ENCODE measurements at regions not wholly inside any gene's neighbourhood (a gene's known extent, or its start where the extent isn't known, plus 50 kb on each side); places are given as distances from the start of the nearest gene placed in this dataset.

DNA sequence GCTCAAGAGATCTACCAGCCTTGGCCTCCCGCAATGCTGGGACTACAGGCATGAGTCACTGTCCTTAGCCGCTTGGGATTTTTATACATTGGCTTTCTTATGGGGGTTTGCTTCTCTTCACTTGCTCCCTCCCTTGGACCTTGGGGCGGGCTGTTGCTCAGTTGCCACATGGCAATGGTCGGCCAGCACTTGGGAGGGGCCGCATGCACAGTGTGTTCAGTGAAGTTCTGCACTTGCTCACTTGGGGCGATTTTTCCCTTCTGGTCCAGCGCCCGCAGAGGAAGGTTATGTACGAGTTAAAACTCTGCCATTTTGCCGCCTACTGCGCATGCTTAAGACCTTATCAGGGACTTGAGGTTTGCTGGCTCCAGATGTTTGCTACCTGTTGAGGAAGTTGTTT, 1367.6 kb upstream of the CDH8 start:
- no peak overlapping the region for H3K27ac ChIP-seq (ENCODE audit: control insufficient read depth, insufficient read depth)
- no peaks in the 10 kb centered on the region for H3K27me3 ChIP-seq (replicated peaks in 1 of 2; ENCODE audit: control insufficient read depth in 2 of 2, insufficient read depth in 2 of 2, low read length in 1 of 2)
- no peaks in the 10 kb centered on the region for H3K79me2 ChIP-seq (ENCODE audit: control insufficient read depth, insufficient read depth, low read length)
- ChIA-PET POLR2A (no interaction called here), SMC1A (ENCODE audit: uncharacterized antibody, unreplicated experiment) (no interaction called here), CTCF (no interaction called here), RAD21 (ENCODE audit: unreplicated experiment) (no interaction called here)
- H3K4me3 ChIP-seq: no peak overlapping the region
- H3K4me1 ChIP-seq (ENCODE audit: control insufficient read depth, insufficient read depth, low read length): no peaks in the 10 kb centered on the region
- no peaks in the 10 kb centered on the region for H3K9me3 ChIP-seq (replicated peaks; ENCODE audit: control insufficient read depth, insufficient read depth, low read length)
- H3K36me3 ChIP-seq (ENCODE audit: control insufficient read depth in 2 of 2, insufficient read depth in 2 of 2, low read length in 1 of 2): no peaks in the 10 kb centered on the region
- FAIRE-seq: no peak
- 52% methylated on average over 10 of the region's 11 CpGs for whole genome bisulfite sequencing (ENCODE audit: insufficient coverage, insufficient replicate concordance, low lambda C conversion rate, missing lambda C conversion rate)
- no peak for ATAC-seq
- no TSS peak for BruUV-seq (replicated peaks)
- no peak for DNase-seq (ENCODE audit: low read depth, low spot score)
- intact Hi-C loops (cut with micrococcal nuclease; ENCODE audit: unreplicated experiment) (no loop called here), in situ Hi-C loops (cut with MboI) (no loop called here)
- H3K4me2 ChIP-seq (ENCODE audit: control insufficient read depth, insufficient read depth): no peak overlapping the region
- no peak overlapping the region for H2AFZ ChIP-seq (ENCODE audit: control insufficient read depth, low read depth, low read length)
- H3K9ac ChIP-seq (ENCODE audit: control insufficient read depth, insufficient read depth, low read length): no peak overlapping the region
- no peaks in the 10 kb centered on the region for H4K20me1 ChIP-seq (ENCODE audit: control insufficient read depth, insufficient read depth)
- TF ChIP-seq HCFC1 (IDR thresholded peaks at IDR 0.05; ENCODE audit: low read length) (no peak), SP1 (IDR thresholded peaks at IDR 0.05; ENCODE audit: low read depth, low read length) (no peak), TARDBP (IDR thresholded peaks at IDR 0.05; ENCODE audit: borderline replicate concordance) (no peak), JUNB (IDR thresholded peaks at IDR 0.05) (no peak), POU2F2 (IDR thresholded peaks at IDR 0.05; ENCODE audit: borderline replicate concordance, low read depth, low read length) (no peak), MEF2A (IDR thresholded peaks at IDR 0.05; ENCODE audit: insufficient read depth, low read depth, low read length) (no peak), SREBF1 (IDR thresholded peaks at IDR 0.05; ENCODE audit: low read length) (no peak), PML (IDR thresholded peaks at IDR 0.05; ENCODE audit: low read length) (no peak), NR2C1 (IDR thresholded peaks at IDR 0.05) (no peak), CREM (IDR thresholded peaks at IDR 0.05; ENCODE audit: low read depth) (no peak), IKZF2 (IDR thresholded peaks at IDR 0.05) (no peak), NFXL1 (IDR thresholded peaks at IDR 0.05; ENCODE audit: borderline replicate concordance) (no peak)
- TF ChIP-seq, protein P1, sequence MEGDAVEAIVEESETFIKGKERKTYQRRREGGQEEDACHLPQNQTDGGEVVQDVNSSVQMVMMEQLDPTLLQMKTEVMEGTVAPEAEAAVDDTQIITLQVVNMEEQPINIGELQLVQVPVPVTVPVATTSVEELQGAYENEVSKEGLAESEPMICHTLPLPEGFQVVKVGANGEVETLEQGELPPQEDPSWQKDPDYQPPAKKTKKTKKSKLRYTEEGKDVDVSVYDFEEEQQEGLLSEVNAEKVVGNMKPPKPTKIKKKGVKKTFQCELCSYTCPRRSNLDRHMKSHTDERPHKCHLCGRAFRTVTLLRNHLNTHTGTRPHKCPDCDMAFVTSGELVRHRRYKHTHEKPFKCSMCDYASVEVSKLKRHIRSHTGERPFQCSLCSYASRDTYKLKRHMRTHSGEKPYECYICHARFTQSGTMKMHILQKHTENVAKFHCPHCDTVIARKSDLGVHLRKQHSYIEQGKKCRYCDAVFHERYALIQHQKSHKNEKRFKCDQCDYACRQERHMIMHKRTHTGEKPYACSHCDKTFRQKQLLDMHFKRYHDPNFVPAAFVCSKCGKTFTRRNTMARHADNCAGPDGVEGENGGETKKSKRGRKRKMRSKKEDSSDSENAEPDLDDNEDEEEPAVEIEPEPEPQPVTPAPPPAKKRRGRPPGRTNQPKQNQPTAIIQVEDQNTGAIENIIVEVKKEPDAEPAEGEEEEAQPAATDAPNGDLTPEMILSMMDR (IDR thresholded peaks at IDR 0.05 in 2 of 3, conservative IDR thresholded peaks at IDR 0.05 in 1 of 3; ENCODE audit: control insufficient read depth in 2 of 3, extremely low read depth in 1 of 3, insufficient read depth in 1 of 3, low read depth in 3 of 3, low read length in 3 of 3): no peak
- TF ChIP-seq, protein P2, sequence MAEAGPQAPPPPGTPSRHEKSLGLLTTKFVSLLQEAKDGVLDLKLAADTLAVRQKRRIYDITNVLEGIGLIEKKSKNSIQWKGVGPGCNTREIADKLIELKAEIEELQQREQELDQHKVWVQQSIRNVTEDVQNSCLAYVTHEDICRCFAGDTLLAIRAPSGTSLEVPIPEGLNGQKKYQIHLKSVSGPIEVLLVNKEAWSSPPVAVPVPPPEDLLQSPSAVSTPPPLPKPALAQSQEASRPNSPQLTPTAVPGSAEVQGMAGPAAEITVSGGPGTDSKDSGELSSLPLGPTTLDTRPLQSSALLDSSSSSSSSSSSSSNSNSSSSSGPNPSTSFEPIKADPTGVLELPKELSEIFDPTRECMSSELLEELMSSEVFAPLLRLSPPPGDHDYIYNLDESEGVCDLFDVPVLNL (IDR thresholded peaks at IDR 0.05; ENCODE audit: low read depth, low read length): no peak
- TF ChIP-seq, protein P3, sequence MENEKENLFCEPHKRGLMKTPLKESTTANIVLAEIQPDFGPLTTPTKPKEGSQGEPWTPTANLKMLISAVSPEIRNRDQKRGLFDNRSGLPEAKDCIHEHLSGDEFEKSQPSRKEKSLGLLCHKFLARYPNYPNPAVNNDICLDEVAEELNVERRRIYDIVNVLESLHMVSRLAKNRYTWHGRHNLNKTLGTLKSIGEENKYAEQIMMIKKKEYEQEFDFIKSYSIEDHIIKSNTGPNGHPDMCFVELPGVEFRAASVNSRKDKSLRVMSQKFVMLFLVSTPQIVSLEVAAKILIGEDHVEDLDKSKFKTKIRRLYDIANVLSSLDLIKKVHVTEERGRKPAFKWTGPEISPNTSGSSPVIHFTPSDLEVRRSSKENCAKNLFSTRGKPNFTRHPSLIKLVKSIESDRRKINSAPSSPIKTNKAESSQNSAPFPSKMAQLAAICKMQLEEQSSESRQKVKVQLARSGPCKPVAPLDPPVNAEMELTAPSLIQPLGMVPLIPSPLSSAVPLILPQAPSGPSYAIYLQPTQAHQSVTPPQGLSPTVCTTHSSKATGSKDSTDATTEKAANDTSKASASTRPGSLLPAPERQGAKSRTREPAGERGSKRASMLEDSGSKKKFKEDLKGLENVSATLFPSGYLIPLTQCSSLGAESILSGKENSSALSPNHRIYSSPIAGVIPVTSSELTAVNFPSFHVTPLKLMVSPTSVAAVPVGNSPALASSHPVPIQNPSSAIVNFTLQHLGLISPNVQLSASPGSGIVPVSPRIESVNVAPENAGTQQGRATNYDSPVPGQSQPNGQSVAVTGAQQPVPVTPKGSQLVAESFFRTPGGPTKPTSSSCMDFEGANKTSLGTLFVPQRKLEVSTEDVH (IDR thresholded peaks at IDR 0.05; ENCODE audit: low read depth, partially characterized antibody): no peak
- TF ChIP-seq, protein P4, sequence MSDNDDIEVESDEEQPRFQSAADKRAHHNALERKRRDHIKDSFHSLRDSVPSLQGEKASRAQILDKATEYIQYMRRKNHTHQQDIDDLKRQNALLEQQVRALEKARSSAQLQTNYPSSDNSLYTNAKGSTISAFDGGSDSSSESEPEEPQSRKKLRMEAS (IDR thresholded peaks at IDR 0.05; ENCODE audit: low read depth, low read length): no peak
- TF ChIP-seq, protein P5, sequence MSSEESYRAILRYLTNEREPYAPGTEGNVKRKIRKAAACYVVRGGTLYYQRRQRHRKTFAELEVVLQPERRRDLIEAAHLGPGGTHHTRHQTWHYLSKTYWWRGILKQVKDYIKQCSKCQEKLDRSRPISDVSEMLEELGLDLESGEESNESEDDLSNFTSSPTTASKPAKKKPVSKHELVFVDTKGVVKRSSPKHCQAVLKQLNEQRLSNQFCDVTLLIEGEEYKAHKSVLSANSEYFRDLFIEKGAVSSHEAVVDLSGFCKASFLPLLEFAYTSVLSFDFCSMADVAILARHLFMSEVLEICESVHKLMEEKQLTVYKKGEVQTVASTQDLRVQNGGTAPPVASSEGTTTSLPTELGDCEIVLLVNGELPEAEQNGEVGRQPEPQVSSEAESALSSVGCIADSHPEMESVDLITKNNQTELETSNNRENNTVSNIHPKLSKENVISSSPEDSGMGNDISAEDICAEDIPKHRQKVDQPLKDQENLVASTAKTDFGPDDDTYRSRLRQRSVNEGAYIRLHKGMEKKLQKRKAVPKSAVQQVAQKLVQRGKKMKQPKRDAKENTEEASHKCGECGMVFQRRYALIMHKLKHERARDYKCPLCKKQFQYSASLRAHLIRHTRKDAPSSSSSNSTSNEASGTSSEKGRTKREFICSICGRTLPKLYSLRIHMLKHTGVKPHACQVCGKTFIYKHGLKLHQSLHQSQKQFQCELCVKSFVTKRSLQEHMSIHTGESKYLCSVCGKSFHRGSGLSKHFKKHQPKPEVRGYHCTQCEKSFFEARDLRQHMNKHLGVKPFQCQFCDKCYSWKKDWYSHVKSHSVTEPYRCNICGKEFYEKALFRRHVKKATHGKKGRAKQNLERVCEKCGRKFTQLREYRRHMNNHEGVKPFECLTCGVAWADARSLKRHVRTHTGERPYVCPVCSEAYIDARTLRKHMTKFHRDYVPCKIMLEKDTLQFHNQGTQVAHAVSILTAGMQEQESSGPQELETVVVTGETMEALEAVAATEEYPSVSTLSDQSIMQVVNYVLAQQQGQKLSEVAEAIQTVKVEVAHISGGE (CRISPR knock-in tag; IDR thresholded peaks at IDR 0.05): no peak
